Activated naive CD4-positive, alpha-beta T cell treated with anti-CD3 and anti-CD28 coated beads, Interleukin-2, amount 50 U/mL, for 72 hours (primary cell): ENCODE measurements at regions not wholly inside any gene's neighbourhood (a gene's known extent, or its start where the extent isn't known, plus 50 kb on each side); places are given as distances from the start of the nearest gene placed in this dataset.

Experiments used
- ATAC-seq, 2 donors: fragments of 150-1000 bp; cut with Tn5 transposase; 2 replicates each; pipeline ENCODE4 v1.10.0; 2021; ENCODE audit warnings: mild to moderate bottlenecking in 2 of 2, moderate library complexity in 2 of 2
- DNase-seq, 2 donors: peaks; one replicate each; pipeline ENCODE4 v3.0.0; 2021 to 2022; ENCODE audit warnings: low spot score in 2 of 2
- H3K27ac Mint-ChIP-seq, 2 donors: one replicate each; pipeline ENCODE4 v1.8.0; 2022; ENCODE audit warnings: mild to moderate bottlenecking in 2 of 2, mixed read lengths in 2 of 2
- H3K36me3 Mint-ChIP-seq, 2 donors: one replicate each; pipeline ENCODE4 v1.8.0; 2022; ENCODE audit warnings: mixed read lengths in 2 of 2
- H3K9me3 Mint-ChIP-seq, 2 donors: one replicate each; pipeline ENCODE4 v1.8.0; 2022; ENCODE audit warnings: mixed read lengths in 2 of 2

DNA sequence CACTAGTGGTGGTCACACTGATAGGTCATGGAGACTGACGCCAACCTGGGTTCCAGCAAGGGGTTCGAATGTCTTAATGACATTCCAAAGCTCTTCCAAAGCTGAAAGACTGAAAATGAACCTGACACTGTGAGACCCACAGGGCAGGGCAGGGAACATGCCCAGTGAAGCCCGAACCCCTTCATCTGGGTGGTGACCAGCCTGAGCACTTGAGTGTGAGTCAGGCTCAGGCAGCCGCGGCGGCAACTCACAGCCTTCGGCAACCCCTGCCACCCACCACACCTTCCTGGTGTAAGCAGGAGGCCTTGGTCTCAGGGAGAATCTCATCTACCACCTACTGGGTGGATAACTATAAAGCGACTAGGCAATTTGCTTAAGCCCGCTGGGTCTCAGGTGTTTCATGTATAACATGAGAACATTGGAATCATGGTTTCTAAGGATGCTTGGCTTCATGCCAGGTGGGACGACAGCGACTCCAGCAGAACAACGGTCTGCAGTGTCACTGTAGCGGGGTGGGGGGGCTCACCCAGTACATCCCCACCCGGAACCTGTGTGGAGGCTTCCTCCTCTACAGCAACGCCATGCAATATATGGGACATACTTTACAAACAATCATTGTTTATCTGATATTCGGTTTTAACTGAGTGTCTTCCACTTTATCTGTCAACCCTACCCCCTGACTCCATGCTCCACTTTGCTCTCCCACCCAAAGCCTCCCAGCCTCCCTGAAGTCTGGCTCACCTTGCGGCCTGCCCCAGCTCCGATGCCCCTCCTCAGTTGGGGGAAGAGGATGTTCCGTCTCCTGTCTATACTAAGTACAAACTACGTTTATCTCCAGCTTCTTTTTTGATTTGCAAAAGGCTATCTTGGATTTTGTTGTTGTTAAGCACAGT lies 125.0 kb upstream of the MEF2A start:
- no peak for ATAC-seq
- Mint-ChIP-seq H3K27ac (no peak overlapping the region), H3K36me3 (no peaks in the 10 kb centered on the region), H3K9me3 (no peaks in the 10 kb centered on the region)
- peak in 1 of 2 donors; percentile 33 for DNase-seq

DNA sequence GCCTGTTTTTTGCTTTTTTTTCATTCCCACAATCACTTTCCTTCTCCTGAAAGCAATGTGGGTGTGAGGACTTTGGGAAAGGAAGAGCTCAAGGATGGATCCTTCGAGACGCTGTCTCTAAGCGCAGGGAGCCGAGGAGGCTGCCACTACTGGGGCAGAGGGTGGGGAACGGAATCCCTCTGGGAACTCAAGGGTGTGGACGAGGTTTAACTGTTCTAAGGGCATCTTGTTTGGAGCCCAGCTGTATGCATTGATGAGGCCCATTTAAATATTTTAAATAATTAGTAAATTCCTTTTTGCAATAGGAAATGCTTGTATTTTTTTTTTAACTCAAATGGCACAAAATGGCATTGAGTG lies 124.4 kb upstream of the MEF2A start:
- no peaks in the 10 kb centered on the region for H3K36me3 Mint-ChIP-seq
- DNase-seq (no peak), ATAC-seq (no peak)
- H3K9me3 Mint-ChIP-seq, result no peaks in the 10 kb centered on the region
- H3K27ac Mint-ChIP-seq, result no peak overlapping the region

DNA sequence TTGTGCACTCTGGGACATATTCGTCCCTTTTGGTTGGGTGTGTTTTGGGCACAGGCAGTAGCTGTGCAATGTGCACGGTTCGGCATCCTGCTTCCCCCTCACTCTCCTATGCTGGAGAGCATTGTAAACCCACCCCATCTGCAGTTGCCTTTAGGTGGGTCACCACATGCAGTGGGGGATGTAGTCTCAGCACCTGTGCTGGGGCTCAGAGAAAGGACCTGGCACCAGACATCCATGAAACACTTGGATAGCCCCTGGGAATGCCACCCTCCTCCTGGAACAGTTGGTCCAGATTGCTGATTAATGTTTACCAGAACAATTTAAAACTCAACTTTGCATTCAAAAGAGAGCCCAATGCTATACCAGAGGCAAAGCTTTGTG lies 123.9 kb upstream of the MEF2A start:
- Mint-ChIP-seq H3K9me3 (no peaks in the 10 kb centered on the region), H3K36me3 (no peaks in the 10 kb centered on the region), H3K27ac (no peak overlapping the region)
- DNase-seq, result peak; percentile 0 to 30
- ATAC-seq, result no peak

DNA sequence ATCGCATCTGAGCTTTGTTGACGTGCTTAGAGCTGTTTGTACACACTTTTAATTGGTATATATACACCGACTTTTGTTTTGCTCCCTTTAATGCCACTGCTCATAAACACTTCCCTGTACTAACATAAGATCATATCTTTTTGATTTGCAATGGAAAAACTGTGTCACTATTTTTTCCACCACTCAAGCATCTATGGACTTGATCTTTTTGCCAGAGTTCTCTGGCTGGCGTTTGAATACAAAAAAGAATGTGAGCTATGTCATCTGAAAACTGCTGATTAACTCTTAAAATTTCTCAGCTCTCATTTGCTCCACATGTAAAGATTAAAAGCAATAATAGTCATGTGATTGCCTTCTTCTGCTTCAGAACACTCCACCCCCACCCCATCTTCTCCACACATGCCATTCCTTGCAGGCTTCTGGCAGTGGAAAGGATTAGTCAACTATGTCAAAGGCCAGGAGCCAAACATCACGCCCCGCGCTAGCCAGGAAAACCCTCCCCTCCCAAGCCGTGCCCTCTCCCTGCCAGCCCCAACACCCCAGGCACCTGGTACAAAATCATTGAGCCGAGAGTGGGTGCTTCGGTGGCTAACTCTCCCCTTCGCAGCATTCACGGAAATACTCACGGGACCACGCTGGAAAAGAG lies 123.4 kb upstream of the MEF2A start:
- no peaks in the 10 kb centered on the region for H3K36me3 Mint-ChIP-seq
- H3K9me3 Mint-ChIP-seq, result no peaks in the 10 kb centered on the region
- peak; percentile 24 to 31 for ATAC-seq
- peak; percentile 1 to 14 for DNase-seq
- peak overlapping the region in 1 of 2 donors; percentile 10 for H3K27ac Mint-ChIP-seq

DNA sequence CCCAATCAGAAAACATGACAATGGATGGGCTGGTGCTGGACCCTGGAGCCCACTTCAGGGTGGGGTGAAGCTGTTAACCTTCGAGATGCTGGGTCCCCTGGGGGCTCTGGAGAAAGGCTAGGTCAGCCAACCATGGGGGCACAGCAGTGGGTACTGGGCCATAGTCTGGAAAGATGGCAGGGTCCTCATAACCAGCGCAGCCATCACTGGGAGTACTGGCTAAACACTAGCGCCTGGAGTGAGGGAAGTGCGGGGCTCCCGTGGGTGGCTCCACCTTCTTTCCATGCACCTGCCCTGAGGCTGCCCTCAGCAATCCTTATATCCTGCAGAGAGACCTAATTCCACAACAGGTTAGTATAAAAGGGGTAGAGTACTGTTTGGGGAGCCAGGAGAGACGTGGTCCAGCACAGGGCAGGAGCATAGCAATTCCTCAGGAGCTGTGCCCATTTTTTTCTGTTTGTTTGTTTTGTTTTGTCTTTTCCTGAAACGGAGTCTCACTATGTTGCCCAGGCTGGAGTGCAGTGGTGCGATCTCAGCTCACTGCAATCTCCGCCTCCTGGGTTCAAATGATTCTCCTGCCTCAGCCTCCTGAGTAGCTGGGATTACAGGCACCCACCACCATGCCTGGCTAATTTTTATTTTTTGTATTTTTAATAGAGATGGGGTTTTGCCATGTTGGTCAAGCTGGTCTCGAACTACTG lies 122.6 kb upstream of the MEF2A start:
- ATAC-seq (no peak), DNase-seq (peak in 1 of 2 donors; percentile 42)
- Mint-ChIP-seq H3K27ac (no peak overlapping the region), H3K9me3 (no peaks in the 10 kb centered on the region), H3K36me3 (no peaks in the 10 kb centered on the region)

DNA sequence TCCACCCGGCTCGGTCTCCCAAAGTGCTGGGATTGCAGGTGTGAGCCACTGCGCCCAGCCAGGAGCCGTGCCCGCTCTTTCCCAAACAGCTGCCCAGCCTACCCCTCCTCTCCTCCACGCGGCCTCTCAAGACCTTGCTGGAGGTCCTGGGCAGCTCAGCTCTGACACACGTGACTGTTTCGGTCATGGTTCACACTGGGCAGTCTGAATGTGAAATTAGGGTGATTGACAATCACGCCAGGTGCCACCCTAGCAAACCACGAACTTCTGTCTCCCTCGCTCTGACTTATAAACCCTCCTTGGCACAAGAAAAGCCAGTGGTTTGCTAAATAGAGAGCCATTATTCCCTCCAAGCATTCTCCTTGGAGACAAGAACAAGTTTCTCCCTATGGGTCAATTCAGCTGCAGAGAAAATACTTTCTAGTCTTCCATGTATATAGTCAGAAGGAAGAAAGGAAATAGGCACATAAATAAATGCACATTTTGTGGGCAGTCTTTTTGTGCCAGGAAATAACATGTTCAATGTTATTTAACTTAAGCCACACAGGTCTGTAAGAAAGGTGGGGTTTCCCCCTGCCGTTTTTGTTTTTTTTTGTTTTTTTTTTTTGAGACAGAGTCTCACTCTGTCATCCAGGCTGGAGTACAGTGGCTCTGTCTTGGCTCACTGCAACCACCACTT lies 121.9 kb upstream of the MEF2A start:
- Mint-ChIP-seq H3K36me3 (no peaks in the 10 kb centered on the region), H3K27ac (peak overlapping the region in 1 of 2 donors; percentile 47), H3K9me3 (no peaks in the 10 kb centered on the region)
- peak in 1 of 2 donors; percentile 1 for DNase-seq
- ATAC-seq, result peak in 1 of 2 donors; percentile 45

DNA sequence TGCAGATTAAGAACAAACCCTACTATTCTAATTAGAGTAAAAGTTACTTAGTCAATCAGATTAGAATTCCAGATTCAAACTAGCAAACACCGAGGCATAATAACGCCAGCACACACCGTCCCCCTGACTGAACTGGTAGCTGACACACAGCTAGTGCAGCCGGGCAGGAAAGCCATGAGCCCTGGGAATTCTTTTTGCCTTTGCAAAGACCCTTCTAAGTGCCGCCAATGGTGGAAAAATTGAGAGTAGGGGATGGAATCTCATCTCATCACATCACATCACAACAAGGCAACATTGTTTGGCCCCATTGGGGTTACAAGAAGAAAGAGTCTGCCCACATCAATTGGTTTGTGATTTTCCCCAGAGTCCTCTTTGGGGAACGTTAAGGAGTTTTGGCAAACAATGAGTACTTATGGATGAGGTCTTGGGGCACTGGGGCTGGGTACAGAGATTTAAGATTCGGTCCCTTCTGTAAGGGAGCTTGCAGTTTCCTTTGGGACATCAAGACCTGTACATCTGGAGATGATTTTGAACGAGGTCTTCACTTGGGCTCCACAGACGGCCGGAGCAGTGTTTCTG lies 120.4 kb upstream of the MEF2A start:
- H3K27ac Mint-ChIP-seq, result no peak overlapping the region
- H3K36me3 Mint-ChIP-seq, result no peaks in the 10 kb centered on the region
- DNase-seq, result peak in 1 of 2 donors; percentile 9
- no peak for ATAC-seq
- H3K9me3 Mint-ChIP-seq, result no peaks in the 10 kb centered on the region

DNA sequence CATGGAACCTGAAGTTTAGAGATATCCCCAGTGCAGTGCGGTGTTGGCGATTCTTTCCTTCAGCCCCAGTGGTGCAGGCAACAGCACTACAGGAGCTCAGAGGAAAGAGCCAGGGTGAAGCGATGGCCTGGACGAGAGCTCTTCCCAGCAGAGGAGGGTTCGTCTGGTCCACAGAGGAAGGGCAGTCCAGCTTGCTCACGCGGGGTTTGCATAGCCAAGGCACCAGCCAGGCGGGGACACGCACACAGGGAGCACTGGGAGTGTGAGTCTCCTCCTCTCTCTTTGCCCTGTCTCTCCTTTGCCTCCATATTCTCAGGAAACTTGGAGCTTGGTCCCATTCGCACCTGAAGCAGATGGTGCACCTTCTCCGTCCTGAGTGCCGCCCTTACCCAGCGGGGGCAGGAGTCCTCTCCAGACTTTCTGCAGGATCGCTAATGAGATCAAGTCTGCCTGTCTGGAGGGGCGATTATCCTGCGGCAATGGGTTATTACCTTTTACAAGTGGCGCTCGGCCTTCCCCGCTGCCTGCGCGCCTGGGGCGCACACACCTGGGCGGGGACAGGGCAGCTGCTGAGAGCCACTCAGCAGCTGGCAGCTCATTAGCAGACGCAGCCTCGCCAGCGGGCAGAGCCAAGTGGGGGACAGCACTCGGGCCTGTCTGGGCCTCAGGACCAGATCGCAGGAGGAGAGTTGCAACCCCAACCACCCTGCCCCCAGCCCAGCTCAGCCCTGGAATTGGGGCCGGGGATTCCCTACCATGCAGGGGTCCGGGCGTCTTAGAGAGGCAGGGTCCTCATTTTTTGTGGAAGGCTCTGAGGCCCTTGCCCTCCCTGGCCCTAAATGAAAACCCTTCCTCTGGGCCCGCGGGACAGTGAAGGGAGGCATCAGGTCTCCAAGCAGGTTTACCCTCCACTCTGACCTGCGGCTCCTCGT lies 119.0 kb upstream of the MEF2A start:
- Mint-ChIP-seq H3K36me3 (no peaks in the 10 kb centered on the region), H3K9me3 (no peaks in the 10 kb centered on the region), H3K27ac (no peak overlapping the region)
- ATAC-seq (no peak), DNase-seq (peak in 1 of 2 donors; percentile 37)

DNA sequence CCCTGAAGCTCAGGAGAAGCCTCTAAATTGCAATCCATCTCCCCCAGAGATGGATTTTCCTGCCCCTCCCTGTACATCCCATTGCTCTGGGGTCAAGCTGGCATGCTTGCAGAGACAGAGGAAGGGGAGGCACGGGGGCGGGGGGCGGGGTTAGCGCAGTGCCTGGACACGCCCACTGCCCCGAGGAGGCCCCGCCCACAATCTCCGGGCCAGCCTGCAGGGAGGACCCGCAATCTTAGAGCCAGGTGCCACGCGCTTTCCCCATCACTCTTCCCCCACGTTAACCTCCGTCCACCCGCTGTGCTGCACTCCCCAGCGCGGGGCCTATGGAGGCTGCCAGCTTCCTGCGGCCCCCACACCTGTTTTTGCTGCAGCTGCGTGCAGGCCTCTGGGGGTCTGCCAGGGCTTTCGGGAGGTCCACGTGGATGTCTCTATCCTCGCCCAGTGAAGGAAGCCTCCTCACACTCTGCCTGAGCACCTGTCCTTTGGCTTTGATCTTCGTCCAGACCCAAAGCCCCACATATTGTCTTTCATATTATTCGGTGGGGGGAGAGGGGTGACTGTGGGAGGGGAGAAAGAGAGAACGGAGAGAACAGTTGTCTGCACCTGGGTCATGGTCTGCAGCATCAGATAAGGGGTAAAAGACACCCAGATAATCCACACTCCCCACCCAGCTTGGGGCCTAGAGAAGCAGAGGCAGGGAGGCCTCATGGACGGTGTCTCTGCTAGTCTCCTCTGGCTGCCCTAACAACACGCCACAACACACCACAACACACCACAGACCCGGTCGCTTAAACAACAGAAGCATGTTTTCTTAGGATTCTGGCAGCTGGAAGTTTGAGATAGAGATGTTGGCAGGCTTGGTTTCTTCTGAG lies 118.0 kb upstream of the MEF2A start:
- H3K36me3 Mint-ChIP-seq, result no peaks in the 10 kb centered on the region
- DNase-seq (peak in 1 of 2 donors; percentile 31), ATAC-seq (no peak)
- peak overlapping the region in 1 of 2 donors; percentile 36 for H3K27ac Mint-ChIP-seq
- no peaks in the 10 kb centered on the region for H3K9me3 Mint-ChIP-seq

DNA sequence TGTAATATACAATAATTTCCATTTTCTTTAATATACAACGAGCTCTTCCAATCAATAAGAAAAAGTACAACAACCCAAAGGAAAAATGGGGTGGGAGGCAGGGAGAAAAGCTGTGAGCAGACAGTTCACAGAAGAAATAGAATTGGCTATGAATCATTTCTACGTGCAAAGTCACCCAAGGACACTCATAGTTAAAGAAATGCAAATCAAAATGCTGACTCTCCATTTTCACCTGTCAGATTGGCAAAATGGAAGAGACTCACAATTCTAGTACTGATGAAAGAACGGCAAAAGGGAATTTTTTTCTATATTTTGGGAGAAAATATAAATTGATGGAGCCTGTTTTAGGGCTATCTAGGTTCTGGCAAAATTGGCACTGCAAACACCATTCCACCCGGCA lies 116.3 kb upstream of the MEF2A start:
- H3K27ac Mint-ChIP-seq, result no peak overlapping the region
- H3K36me3 Mint-ChIP-seq, result no peaks in the 10 kb centered on the region
- DNase-seq (no peak), ATAC-seq (no peak)
- no peaks in the 10 kb centered on the region for H3K9me3 Mint-ChIP-seq

DNA sequence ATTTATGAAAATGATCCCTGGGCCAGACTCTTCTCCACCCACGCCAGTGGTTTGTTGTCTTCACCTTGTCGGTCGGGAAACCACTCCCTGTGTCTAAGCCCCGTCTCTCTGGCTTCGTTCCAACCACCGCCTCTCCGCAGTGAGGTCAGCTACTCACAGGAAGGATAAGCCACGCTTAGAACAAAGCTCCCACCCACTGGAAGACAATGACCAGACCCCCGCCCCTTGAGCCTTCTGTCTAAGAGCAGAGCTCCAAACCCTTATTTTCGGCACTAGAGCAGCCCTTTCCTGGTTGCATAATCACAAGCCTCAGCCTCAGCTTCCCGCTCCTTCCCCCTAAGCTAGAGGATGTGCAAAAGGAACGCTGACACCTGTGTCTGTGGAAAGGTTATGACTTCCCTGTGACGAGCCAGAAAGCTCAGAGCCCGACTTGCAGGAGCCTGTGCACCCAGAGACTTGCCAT lies 114.9 kb upstream of the MEF2A start:
- DNase-seq, result peak; percentile 57 to 68
- Mint-ChIP-seq H3K27ac (no peak overlapping the region), H3K9me3 (no peaks in the 10 kb centered on the region), H3K36me3 (peaks cover 0 to under 1% of the 10 kb centered on the region in 2 donors)
- ATAC-seq, result peak; percentile 75 to 76

DNA sequence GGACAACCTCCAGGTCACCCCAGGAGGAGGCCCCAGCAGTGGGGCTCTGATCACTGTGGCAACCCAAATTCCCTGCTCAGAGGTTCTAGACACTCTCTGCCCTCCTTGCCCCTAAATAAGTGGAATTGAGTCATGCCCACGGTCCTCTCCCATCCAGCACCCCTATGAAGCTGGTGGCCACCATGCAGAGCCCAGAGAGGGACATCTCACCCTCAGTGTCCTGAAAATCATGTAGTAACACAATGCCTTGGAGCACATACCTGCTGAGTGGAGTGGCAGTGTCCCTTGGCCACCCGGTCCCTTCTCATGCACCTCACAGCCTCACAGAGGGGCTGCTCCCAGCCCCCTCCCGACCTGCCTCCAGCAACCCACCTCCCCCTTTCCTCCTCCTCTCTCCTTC lies 114.3 kb upstream of the MEF2A start:
- no peak overlapping the region for H3K27ac Mint-ChIP-seq
- peaks cover 0 to 4% of the 10 kb centered on the region in 2 donors for H3K36me3 Mint-ChIP-seq
- ATAC-seq (peak; percentile 5 to 9), DNase-seq (peak in 1 of 2 donors; percentile 42)
- H3K9me3 Mint-ChIP-seq, result no peaks in the 10 kb centered on the region

DNA sequence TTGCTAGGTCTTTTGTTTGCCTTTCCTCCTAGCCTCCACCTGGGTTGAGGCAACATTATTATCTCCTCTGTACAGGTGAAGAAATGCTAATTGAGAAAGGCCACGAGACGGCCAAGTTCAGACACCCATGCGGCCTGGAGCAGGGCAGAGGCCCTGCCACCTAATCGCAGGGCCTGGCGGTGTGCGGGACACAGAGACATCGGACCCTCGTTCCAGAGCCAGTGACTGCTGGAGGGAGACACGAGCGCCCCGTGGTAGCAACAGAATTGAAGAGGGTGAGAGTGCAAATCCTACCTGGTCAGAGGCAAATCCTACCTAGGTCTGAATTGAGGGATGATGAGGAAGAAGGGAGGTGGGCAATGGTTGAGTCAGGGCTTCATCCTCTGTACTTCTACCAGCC lies 113.8 kb upstream of the MEF2A start:
- no peaks in the 10 kb centered on the region for H3K9me3 Mint-ChIP-seq
- ATAC-seq (no peak), DNase-seq (peak in 1 of 2 donors; percentile 18)
- H3K27ac Mint-ChIP-seq, result no peak overlapping the region
- peaks cover 0 to 4% of the 10 kb centered on the region in 2 donors for H3K36me3 Mint-ChIP-seq

DNA sequence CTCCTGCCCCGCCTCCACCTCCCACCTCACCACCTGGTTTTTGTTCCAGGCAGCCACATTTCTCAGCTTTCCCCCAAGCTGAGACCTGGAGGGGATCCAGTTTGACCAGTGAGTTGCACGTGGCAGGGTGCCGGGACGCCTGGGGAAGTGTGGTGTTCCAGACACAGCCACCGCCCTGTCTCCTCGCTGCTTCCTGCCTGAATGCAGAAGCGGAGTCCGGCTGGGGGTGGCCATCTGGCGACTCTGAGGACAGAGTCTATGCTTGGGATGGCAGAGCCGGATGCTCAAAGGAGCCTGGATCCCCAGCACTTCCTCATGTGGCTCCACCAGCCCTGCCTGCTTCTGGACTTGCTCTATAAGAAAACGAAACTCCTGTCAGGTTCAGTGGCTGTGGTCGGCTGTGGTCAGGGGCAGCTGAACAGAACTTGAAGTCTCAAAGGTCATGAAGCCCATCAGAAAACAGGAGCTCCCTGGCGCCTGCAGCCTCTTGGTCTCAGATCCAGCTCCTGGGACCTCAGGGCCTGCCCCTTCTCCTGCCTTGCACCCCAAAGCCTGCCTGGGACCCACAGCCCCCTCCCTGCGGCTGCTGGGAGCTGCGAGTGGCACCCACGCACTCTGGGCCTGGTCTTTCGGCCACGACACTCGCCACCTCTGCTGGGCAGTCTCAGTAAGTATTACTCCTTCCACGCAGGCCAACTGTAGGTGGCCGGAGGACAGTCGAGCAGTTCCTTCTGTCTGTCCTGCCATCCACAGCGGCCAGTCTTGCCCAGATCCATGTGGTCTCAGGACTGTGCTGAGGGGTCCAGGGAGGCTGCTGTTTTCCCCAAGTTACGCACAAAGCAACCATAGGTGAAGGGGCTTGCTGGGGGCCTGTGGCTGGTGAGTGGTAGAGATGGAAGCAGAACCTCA lies 112.8 kb upstream of the MEF2A start:
- peaks cover 6 to 10% of the 10 kb centered on the region in 2 donors for H3K36me3 Mint-ChIP-seq
- ATAC-seq, result peak in 1 of 2 donors; percentile 29
- peak in 1 of 2 donors; percentile 54 for DNase-seq

More for the DNA sequence above, 112.8 kb upstream of the MEF2A start:
- Mint-ChIP-seq H3K9me3 (peaks cover 5 to 6% of the 10 kb centered on the region in 2 donors), H3K27ac (no peak overlapping the region)
